ENCODE measurements at regions not wholly inside any gene's neighbourhood (a gene's known extent, or its start where the extent isn't known, plus 50 kb on each side); places are given as distances from the start of the nearest gene placed in this dataset.
A peak's percentile ranks its signal among the peaks of the same experiment; 100 is the strongest.

DNA sequence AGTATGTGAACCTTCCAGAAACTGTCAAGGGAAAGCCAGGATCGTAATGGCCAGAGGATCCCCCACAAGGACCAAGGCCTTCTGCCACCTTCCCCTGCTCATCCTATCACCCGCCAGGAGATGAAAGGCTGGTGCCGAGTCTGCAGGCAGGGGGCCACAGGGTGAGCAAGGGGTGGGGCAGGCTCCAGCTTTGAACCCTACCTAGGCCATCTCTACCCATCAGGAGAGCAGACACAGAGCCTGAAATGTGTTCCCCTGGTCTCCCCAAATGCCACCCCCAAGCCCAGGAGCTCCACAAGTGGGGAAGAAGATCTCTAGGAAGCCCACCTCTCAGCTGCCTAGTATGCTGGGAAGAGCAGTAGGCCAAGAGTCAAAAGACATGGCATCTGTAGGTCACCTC, 95.1 kb downstream of the KCTD15 start:
- DNase-seq (no peak), ATAC-seq (ENCODE audit: low FRiP score) (no peak)
- Histone ChIP-seq H3K27ac (ENCODE audit: low read depth in 1 of 2, low read length in 2 of 2) (no peak overlapping the region), H3K4me1 (ENCODE audit: control insufficient read depth in 1 of 2, insufficient read depth in 2 of 2, low read length in 2 of 2) (no peaks in the 10 kb centered on the region), H3K9me3 (ENCODE audit: control insufficient read depth, low read length) (no peaks in the 10 kb centered on the region), H3K36me3 (ENCODE audit: control insufficient read depth in 1 of 2, insufficient read depth in 2 of 2, low read length in 1 of 2) (no peaks in the 10 kb centered on the region), H3K4me3 (ENCODE audit: low read length in 2 of 2) (no peak overlapping the region), H3K27me3 (ENCODE audit: control insufficient read depth in 1 of 2, insufficient read depth in 2 of 2, low read length in 1 of 2) (no peaks in the 10 kb centered on the region)
- intact Hi-C loops (cut with DNase I) = no loop called here
- 91 to 97% methylated on average over 3 of the region's 3 CpGs for WGBS, 2 donors

DNA sequence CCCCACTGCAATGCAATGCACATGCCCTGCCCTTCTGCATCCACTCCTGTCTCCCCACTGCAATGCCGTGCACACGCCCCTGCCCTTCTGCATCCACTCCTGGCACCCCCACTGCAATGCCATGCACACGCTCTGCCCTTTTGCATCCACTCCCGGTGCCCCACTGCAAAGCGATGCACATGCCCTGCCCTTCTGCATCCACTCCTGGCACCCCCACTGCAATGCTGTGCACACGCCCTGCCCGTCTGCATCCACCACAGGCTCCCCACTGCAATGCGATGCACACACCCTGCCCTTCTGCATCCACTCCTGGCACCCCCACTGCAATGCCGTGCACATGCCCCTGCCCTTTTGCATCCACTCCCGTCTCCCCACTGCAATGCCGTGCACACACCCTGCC, 98.1 kb downstream of the KCTD15 start:
- DNase-seq (no peak), ATAC-seq (ENCODE audit: low FRiP score) (no peak)
- WGBS, 2 donors = 69 to 81% methylated on average over 11 of the region's 11 CpGs
- peaks cover 5% of the 10 kb centered on the region for H3K9me3 ChIP-seq (ENCODE audit: control insufficient read depth, low read length)
- no peaks in the 10 kb centered on the region for H3K27me3 ChIP-seq (ENCODE audit: control insufficient read depth in 1 of 2, insufficient read depth in 2 of 2, low read length in 1 of 2)
- no peak overlapping the region for H3K4me3 ChIP-seq (ENCODE audit: low read length in 2 of 2)
- no peak overlapping the region for H3K27ac ChIP-seq (ENCODE audit: low read depth in 1 of 2, low read length in 2 of 2)
- intact Hi-C loops (cut with DNase I) = no loop called here
- H3K4me1 ChIP-seq (ENCODE audit: control insufficient read depth in 1 of 2, insufficient read depth in 2 of 2, low read length in 2 of 2) = no peaks in the 10 kb centered on the region
- no peaks in the 10 kb centered on the region for H3K36me3 ChIP-seq (ENCODE audit: control insufficient read depth in 1 of 2, insufficient read depth in 2 of 2, low read length in 1 of 2)

DNA sequence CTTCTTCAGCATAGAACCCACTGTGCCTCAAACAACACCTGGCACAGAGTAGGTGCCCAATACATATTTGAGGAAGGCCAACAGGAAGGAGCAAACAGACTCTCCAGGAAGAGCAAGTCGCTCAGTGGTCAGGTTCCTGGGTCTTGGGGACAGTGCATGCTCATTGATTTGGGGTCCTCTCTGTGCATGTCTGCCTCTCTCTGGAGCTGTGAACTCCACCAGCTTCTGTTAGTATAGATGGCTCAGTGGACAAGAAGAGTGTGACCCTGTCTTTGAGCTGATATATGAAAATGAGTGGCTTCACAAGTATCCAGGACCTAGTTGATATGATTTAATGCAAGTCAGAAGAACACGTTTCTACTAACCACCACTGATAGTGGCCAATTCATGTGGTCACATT, 98.7 kb downstream of the KCTD15 start:
- Histone ChIP-seq H3K4me1 (ENCODE audit: control insufficient read depth in 1 of 2, insufficient read depth in 2 of 2, low read length in 2 of 2) (no peaks in the 10 kb centered on the region), H3K36me3 (ENCODE audit: control insufficient read depth in 1 of 2, insufficient read depth in 2 of 2, low read length in 1 of 2) (no peaks in the 10 kb centered on the region), H3K4me3 (ENCODE audit: low read length in 2 of 2) (no peak overlapping the region), H3K27me3 (ENCODE audit: control insufficient read depth in 1 of 2, insufficient read depth in 2 of 2, low read length in 1 of 2) (no peaks in the 10 kb centered on the region), H3K9me3 (ENCODE audit: control insufficient read depth, low read length) (peaks cover 5% of the 10 kb centered on the region), H3K27ac (ENCODE audit: low read depth in 1 of 2, low read length in 2 of 2) (no peak overlapping the region)
- intact Hi-C loops (cut with DNase I) = no loop called here
- 54 to 69% methylated on average over 2 of the region's 2 CpGs for WGBS, 2 donors
- no peak for DNase-seq
- no peak for ATAC-seq (ENCODE audit: low FRiP score)

DNA sequence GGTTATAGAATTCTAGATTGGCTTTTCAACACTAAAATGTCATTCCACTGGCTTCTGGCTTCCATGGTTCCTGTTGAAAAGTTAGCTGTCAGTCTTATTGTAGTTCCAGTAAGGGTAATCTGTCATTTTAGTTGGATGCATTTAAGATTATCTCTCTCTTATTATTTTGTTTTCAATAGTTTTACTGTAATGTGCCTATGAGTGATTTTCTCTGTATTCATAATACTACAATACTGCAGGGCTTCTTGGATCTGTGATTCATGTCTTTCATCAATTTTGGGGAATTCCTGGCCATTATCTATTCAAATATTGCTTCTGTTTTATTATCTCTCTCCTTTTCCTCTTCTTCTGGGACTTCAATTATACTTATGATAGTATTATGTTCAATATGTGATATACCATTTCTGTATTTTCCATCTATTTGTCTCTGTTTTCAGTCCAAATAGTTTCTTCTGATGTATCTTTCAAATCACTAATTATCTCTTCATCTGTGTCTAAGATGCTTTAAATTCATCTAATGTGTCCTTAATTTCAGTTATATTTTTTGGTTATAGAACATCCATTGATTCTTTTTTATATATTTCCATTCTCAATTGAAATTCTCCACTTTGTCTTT, 101.5 kb downstream of the KCTD15 start:
- no peak for ATAC-seq (ENCODE audit: low FRiP score)
- H3K4me1 ChIP-seq (ENCODE audit: control insufficient read depth in 1 of 2, insufficient read depth in 2 of 2, low read length in 2 of 2) = no peaks in the 10 kb centered on the region
- no peaks in the 10 kb centered on the region for H3K36me3 ChIP-seq (ENCODE audit: control insufficient read depth in 1 of 2, insufficient read depth in 2 of 2, low read length in 1 of 2)

DNA sequence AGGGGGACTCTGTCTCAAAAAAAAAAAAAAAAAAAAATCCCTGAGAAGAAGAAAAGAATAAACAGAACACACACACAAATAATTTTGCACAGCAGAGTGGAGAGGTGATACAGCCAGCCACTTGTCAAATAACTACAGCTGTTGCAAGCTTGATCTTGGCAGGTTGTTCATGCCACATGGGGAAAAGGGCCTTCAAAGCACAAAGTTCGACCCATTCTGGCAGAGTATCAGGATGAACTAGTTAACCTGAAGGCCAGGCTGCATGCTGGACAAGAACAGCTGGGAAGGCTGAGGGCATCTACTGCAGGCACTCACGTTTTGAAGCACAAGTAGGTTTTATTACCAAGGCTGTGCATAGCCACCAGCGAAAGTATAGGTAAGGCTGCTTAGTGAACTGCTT, 104.1 kb downstream of the KCTD15 start:
- DNase-seq (no peak), ATAC-seq (ENCODE audit: low FRiP score) (no peak)
- peaks cover 0 to 2% of the 10 kb centered on the region in 2 donors for H3K27me3 ChIP-seq (ENCODE audit: control insufficient read depth in 1 of 2, insufficient read depth in 2 of 2, low read length in 1 of 2)
- H3K27ac ChIP-seq (ENCODE audit: low read depth in 1 of 2, low read length in 2 of 2) = no peak overlapping the region
- no peak overlapping the region for H3K4me3 ChIP-seq (ENCODE audit: low read length in 2 of 2)
- H3K36me3 ChIP-seq (ENCODE audit: control insufficient read depth in 1 of 2, insufficient read depth in 2 of 2, low read length in 1 of 2) = no peaks in the 10 kb centered on the region
- no peaks in the 10 kb centered on the region for H3K4me1 ChIP-seq (ENCODE audit: control insufficient read depth in 1 of 2, insufficient read depth in 2 of 2, low read length in 2 of 2)
- 68% methylated on average over 3 of the region's 3 CpGs for WGBS, 2 donors
- intact Hi-C loops (cut with DNase I) = no loop called here
- peaks cover 5% of the 10 kb centered on the region for H3K9me3 ChIP-seq (ENCODE audit: control insufficient read depth, low read length)

More for the DNA sequence above, 101.5 kb downstream of the KCTD15 start:
- no peak overlapping the region for H3K27ac ChIP-seq (ENCODE audit: low read depth in 1 of 2, low read length in 2 of 2)
- H3K27me3 ChIP-seq (ENCODE audit: control insufficient read depth in 1 of 2, insufficient read depth in 2 of 2, low read length in 1 of 2) = peaks cover 0 to 2% of the 10 kb centered on the region in 2 donors
- peaks cover 5% of the 10 kb centered on the region for H3K9me3 ChIP-seq (ENCODE audit: control insufficient read depth, low read length)
- DNase-seq = no peak
- no peak overlapping the region for H3K4me3 ChIP-seq (ENCODE audit: low read length in 2 of 2)
- intact Hi-C loops (cut with DNase I) = no loop called here

DNA sequence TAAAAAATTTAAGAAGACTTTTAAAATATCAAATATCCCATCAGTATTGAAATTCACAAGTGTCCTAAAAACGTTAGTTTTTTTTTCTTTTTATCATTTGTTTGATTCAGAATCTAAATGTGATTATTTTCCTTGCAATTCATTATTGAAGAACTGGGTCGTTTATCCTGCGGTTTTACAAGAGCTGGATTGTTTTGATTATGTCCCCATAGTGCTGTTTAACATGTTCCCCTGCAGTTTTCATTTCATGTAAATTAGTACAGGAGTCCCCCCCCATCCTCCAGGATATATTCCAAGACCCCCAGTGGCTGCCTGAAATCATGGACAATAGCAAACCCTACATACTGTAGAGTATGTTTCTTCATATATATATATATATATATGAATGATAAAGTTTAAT, 105.7 kb downstream of the KCTD15 start:
- intact Hi-C loops (cut with DNase I) = no loop called here
- 42 to 43% methylated on average over 3 of the region's 3 CpGs for WGBS, 2 donors
- no peaks in the 10 kb centered on the region for H3K4me1 ChIP-seq (ENCODE audit: control insufficient read depth in 1 of 2, insufficient read depth in 2 of 2, low read length in 2 of 2)
- ATAC-seq (ENCODE audit: low FRiP score) = no peak
- H3K36me3 ChIP-seq (ENCODE audit: control insufficient read depth in 1 of 2, insufficient read depth in 2 of 2, low read length in 1 of 2) = no peaks in the 10 kb centered on the region
- peaks cover 3% of the 10 kb centered on the region for H3K9me3 ChIP-seq (ENCODE audit: control insufficient read depth, low read length)
- no peak overlapping the region for H3K4me3 ChIP-seq (ENCODE audit: low read length in 2 of 2)
- DNase-seq = no peak
- no peak overlapping the region for H3K27ac ChIP-seq (ENCODE audit: low read depth in 1 of 2, low read length in 2 of 2)
- H3K27me3 ChIP-seq (ENCODE audit: control insufficient read depth in 1 of 2, insufficient read depth in 2 of 2, low read length in 1 of 2) = peaks cover 0 to 2% of the 10 kb centered on the region in 2 donors

DNA sequence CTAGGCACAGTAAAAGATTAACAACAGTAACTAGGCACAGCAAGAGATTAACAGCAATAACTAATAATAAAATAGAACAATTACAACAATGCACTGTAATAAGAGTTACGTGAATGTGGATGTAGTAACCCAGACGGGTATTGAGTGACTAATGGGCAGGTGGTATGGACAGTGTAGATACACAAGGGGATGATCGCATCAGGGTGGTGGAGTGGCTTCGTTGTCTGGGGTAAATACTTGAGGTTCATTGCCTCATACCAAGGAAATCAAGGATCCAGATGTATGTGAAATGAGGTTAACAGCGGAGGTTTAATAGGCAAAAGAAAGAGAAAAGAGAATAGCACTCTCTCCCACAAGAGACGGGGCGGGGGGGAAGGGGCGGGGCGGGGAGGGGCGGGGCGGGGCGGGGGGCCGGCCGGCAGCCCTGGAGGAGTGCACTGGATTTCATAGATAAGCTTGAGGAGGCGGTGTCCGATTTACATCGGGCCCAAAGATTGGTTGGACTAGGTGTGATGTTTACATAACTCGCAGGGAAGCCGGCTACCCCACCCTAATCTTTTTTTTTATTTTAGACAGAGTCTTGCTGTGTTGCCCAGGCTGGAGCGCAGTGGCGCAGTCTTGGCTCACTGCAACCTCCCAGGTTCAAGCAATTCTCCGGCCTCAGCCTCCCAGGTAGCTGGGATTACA, 106.3 kb downstream of the KCTD15 start:
- H3K27ac ChIP-seq (ENCODE audit: low read depth in 1 of 2, low read length in 2 of 2) = no peak overlapping the region
- DNase-seq (no peak), ATAC-seq (ENCODE audit: low FRiP score) (no peak)
- peaks cover 3% of the 10 kb centered on the region for H3K9me3 ChIP-seq (ENCODE audit: control insufficient read depth, low read length)
- H3K36me3 ChIP-seq (ENCODE audit: control insufficient read depth in 1 of 2, insufficient read depth in 2 of 2, low read length in 1 of 2) = no peaks in the 10 kb centered on the region
- 65 to 84% methylated on average over 20 to 21 of the region's 22 CpGs for WGBS, 2 donors
- H3K4me3 ChIP-seq (ENCODE audit: low read length in 2 of 2) = no peak overlapping the region
- intact Hi-C loops (cut with DNase I) = no loop called here
- peaks cover 0 to 2% of the 10 kb centered on the region in 2 donors for H3K27me3 ChIP-seq (ENCODE audit: control insufficient read depth in 1 of 2, insufficient read depth in 2 of 2, low read length in 1 of 2)
- H3K4me1 ChIP-seq (ENCODE audit: control insufficient read depth in 1 of 2, insufficient read depth in 2 of 2, low read length in 2 of 2) = no peaks in the 10 kb centered on the region

DNA sequence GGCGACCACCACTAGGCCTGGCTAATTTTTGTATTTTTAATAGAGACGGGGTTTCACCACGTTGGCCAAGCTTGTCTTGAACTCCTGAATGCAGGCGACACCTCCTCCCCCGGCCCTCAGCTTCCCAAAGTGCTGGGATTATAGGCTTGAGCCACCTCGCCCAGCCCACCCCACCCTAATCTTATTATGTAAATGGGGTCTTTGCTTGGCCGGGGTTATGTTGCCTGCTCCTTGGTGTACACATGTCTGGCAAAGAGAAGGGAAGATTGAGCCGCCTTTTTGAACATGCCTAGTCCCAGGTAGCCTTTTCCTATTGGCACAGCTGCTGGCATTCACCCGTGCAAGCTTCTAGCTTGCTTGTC, 106.8 kb downstream of the KCTD15 start:
- peaks cover 0 to 2% of the 10 kb centered on the region in 2 donors for H3K27me3 ChIP-seq (ENCODE audit: control insufficient read depth in 1 of 2, insufficient read depth in 2 of 2, low read length in 1 of 2)
- WGBS, 2 donors = 84 to 91% methylated on average over 8 to 9 of the region's 9 CpGs

DNA sequence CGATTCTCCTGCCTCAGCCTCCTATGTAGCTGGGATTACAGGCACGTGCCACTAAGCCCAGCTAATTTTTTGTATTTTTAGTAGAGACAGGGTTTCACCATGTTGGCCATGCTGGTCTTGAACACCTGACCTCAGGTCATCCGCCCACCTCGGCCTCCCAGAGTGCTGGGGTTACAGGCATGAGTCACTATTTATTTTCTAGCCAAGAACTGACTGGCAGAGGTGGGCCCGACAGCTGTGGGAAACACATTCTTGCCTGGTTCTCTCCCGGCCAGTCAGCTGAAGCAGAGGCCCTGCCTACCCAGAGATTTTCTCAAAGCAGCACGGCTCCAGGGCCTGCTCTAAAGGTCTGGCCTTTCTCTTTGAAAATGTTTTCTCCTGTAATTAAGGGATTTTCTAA, 108.0 kb downstream of the KCTD15 start:
- WGBS, 2 donors = 39 to 64% methylated on average over 7 of the region's 7 CpGs
- intact Hi-C loops (cut with DNase I) = loop anchor here in 1 of 2 donors (5.0 kb wide), 1 partner anchor 107 kb away; the partner anchor contains the start of gene KCTD15
- H3K27ac ChIP-seq (ENCODE audit: low read depth in 1 of 2, low read length in 2 of 2) = no peak overlapping the region
- H3K9me3 ChIP-seq (ENCODE audit: control insufficient read depth, low read length) = no peaks in the 10 kb centered on the region
- H3K4me3 ChIP-seq (ENCODE audit: low read length in 2 of 2) = no peak overlapping the region
- H3K27me3 ChIP-seq (ENCODE audit: control insufficient read depth in 1 of 2, insufficient read depth in 2 of 2, low read length in 1 of 2) = peaks cover 0 to 2% of the 10 kb centered on the region in 2 donors
- ATAC-seq (ENCODE audit: low FRiP score) (no peak), DNase-seq (peak in 1 of 2 donors; percentile 75)
- H3K36me3 ChIP-seq (ENCODE audit: control insufficient read depth in 1 of 2, insufficient read depth in 2 of 2, low read length in 1 of 2) = no peaks in the 10 kb centered on the region
- H3K4me1 ChIP-seq (ENCODE audit: control insufficient read depth in 1 of 2, insufficient read depth in 2 of 2, low read length in 2 of 2) = no peaks in the 10 kb centered on the region

More for the DNA sequence above, 106.8 kb downstream of the KCTD15 start:
- no peak for ATAC-seq (ENCODE audit: low FRiP score)
- no peak overlapping the region for H3K27ac ChIP-seq (ENCODE audit: low read depth in 1 of 2, low read length in 2 of 2)
- H3K36me3 ChIP-seq (ENCODE audit: control insufficient read depth in 1 of 2, insufficient read depth in 2 of 2, low read length in 1 of 2) = no peaks in the 10 kb centered on the region
- H3K4me3 ChIP-seq (ENCODE audit: low read length in 2 of 2) = no peak overlapping the region
- no peaks in the 10 kb centered on the region for H3K4me1 ChIP-seq (ENCODE audit: control insufficient read depth in 1 of 2, insufficient read depth in 2 of 2, low read length in 2 of 2)
- intact Hi-C loops (cut with DNase I) = no loop called here
- peaks cover 3% of the 10 kb centered on the region for H3K9me3 ChIP-seq (ENCODE audit: control insufficient read depth, low read length)
- DNase-seq = no peak
